WTC11 (cell line): ENCODE measurements at regions not wholly inside any gene's neighbourhood (a gene's known extent, or its start where the extent isn't known, plus 50 kb on each side); places are given as distances from the start of the nearest gene placed in this dataset.

ENCODE experiments used
- ATAC-seq: fragments of 200-7000 bp; cut with Tn5 transposase; 2 replicates; pipeline ENCODE4 v1.10.0; 2021; ENCODE audit warnings: mild to moderate bottlenecking, moderate library complexity
- CTCF ChIA-PET: fragments of 300-600 bp; sonication (Branson Sonifier 250); formaldehyde crosslinking; loops from one replicate; lab custom pipeline; 2021; ENCODE audit warnings: antibody characterized with exemption; lab: Charles Lee
- POLR2A ChIA-PET: fragments of 350-600 bp; sonication (Branson Sonifier 250); formaldehyde crosslinking; loops from one replicate; lab custom pipeline; 2021; ENCODE audit warnings: antibody characterized with exemption; lab: Charles Lee
- DNase-seq: peaks from one replicate; pipeline ENCODE4 v3.0.0; 2021; ENCODE audit warnings: low spot score
- H3K27ac Mint-ChIP-seq: 2 replicates; pipeline ENCODE4 v1.8.0; 2021; ENCODE audit warnings: mixed read lengths
- H3K27me3 Mint-ChIP-seq: 2 replicates; pipeline ENCODE4 v1.8.0; 2021; ENCODE audit warnings: low read depth, mild to moderate bottlenecking, moderate library complexity, mixed read lengths
- H3K36me3 Mint-ChIP-seq: 2 replicates; pipeline ENCODE4 v1.8.0; 2021; ENCODE audit warnings: mixed read lengths
- H3K4me1 Mint-ChIP-seq: 2 replicates; pipeline ENCODE4 v1.8.0; 2022; ENCODE audit warnings: mixed read lengths
- H3K4me3 Mint-ChIP-seq: 2 replicates; pipeline ENCODE4 v1.8.0; 2021; ENCODE audit warnings: mild to moderate bottlenecking, moderate library complexity, mixed read lengths
- H3K9me3 Mint-ChIP-seq: 2 replicates; pipeline ENCODE4 v1.8.0; 2021; ENCODE audit warnings: mixed read lengths
- AFF4 ChIP-seq: sonication (generic); formaldehyde crosslinking; IDR thresholded peaks from 2 replicates; pipeline ENCODE4 v1.8.1; 2023; ENCODE audit warnings: mild to moderate bottlenecking, missing genetic modification reagents, borderline replicate concordance
- ATF6 ChIP-seq: sonication (generic); formaldehyde crosslinking; IDR thresholded peaks from 2 replicates; pipeline ENCODE4 v1.8.1; 2023; ENCODE audit warnings: mild to moderate bottlenecking, missing genetic modification reagents
- ERG ChIP-seq: fragments of 250-450 bp; sonication (Bioruptor Pico); IDR thresholded peaks from 2 replicates; pipeline ENCODE4 v1.8.0; 2021; ENCODE audit warnings: mild to moderate bottlenecking
- FOXJ3 ChIP-seq: sonication (generic); formaldehyde crosslinking; IDR thresholded peaks from 2 replicates; pipeline ENCODE4 v1.9.0; 2021; ENCODE audit warnings: missing genetic modification reagents, mild to moderate bottlenecking, borderline replicate concordance
- FOXK1 ChIP-seq: sonication (generic); formaldehyde crosslinking; IDR thresholded peaks from 2 replicates; pipeline ENCODE4 v1.8.0; 2022; ENCODE audit warnings: mild to moderate bottlenecking, moderate library complexity, missing genetic modification reagents
- FOXP4 ChIP-seq: sonication (generic); formaldehyde crosslinking; IDR thresholded peaks from 2 replicates; pipeline ENCODE4 v1.8.0; 2022; ENCODE audit warnings: mild to moderate bottlenecking, missing genetic modification reagents
- IRF1 ChIP-seq: sonication (generic); formaldehyde crosslinking; IDR thresholded peaks from 2 replicates; pipeline ENCODE4 v1.8.0; 2023; ENCODE audit warnings: missing genetic modification reagents
- JUN ChIP-seq: sonication (generic); formaldehyde crosslinking; IDR thresholded peaks from 2 replicates; pipeline ENCODE4 v1.8.0; 2023; ENCODE audit warnings: mild to moderate bottlenecking, missing genetic modification reagents
- KAT7 ChIP-seq: sonication (generic); formaldehyde crosslinking; IDR thresholded peaks from 2 replicates; pipeline ENCODE4 v1.8.1; 2023; ENCODE audit warnings: missing genetic modification reagents, mild to moderate bottlenecking, borderline replicate concordance
- MAX ChIP-seq: sonication (generic); formaldehyde crosslinking; IDR thresholded peaks from 2 replicates; pipeline ENCODE4 v1.8.0; 2022; ENCODE audit warnings: mild to moderate bottlenecking, missing genetic modification reagents
- MLX ChIP-seq: sonication (generic); formaldehyde crosslinking; IDR thresholded peaks from 2 replicates; pipeline ENCODE4 v1.8.1; 2023; ENCODE audit warnings: mild to moderate bottlenecking, missing genetic modification reagents, moderate library complexity
- NR2C2 ChIP-seq: sonication (generic); formaldehyde crosslinking; IDR thresholded peaks from 2 replicates; pipeline ENCODE4 v1.8.0; 2022; ENCODE audit warnings: mild to moderate bottlenecking, missing genetic modification reagents
- OVOL2 ChIP-seq: fragments of 250-450 bp; sonication (Bioruptor Pico); IDR thresholded peaks from 2 replicates; pipeline ENCODE4 v1.9.0; 2021; ENCODE audit warnings: mild to moderate bottlenecking, borderline replicate concordance
- PRDM15 ChIP-seq: sonication (generic); formaldehyde crosslinking; IDR thresholded peaks from 2 replicates; pipeline ENCODE4 v1.8.0; 2022; ENCODE audit warnings: missing genetic modification reagents
- PREB ChIP-seq: sonication (generic); formaldehyde crosslinking; IDR thresholded peaks from 2 replicates; pipeline ENCODE4 v1.8.1; 2022; ENCODE audit warnings: mild to moderate bottlenecking, missing genetic modification reagents, moderate library complexity, borderline replicate concordance
- RORB ChIP-seq: fragments of 250-450 bp; sonication (Bioruptor Pico); IDR thresholded peaks from 2 replicates; pipeline ENCODE4 v1.9.0; 2021; ENCODE audit warnings: mild to moderate bottlenecking
- SMAD4 ChIP-seq: sonication (generic); formaldehyde crosslinking; IDR thresholded peaks from 2 replicates; pipeline ENCODE4 v1.8.0; 2022; ENCODE audit warnings: mild to moderate bottlenecking, missing genetic modification reagents
- ZBTB21 ChIP-seq: sonication (generic); formaldehyde crosslinking; IDR thresholded peaks from 2 replicates; pipeline ENCODE4 v1.8.1; 2023; ENCODE audit warnings: mild to moderate bottlenecking, missing genetic modification reagents, borderline replicate concordance
- ZNF219 ChIP-seq: sonication (generic); formaldehyde crosslinking; IDR thresholded peaks from 2 replicates; pipeline ENCODE4 v1.8.0; 2023; ENCODE audit warnings: missing genetic modification reagents, mild to moderate bottlenecking, borderline replicate concordance
- ZNF416 ChIP-seq: fragments of 250-450 bp; sonication (Bioruptor Pico); IDR thresholded peaks from 2 replicates; pipeline ENCODE4 v1.9.0; 2021; ENCODE audit warnings: mild to moderate bottlenecking, inconsistent platforms

- H3K27ac Mint-ChIP-seq, result no peak overlapping the region
- ChIA-PET POLR2A (no interaction called here), CTCF (no interaction called here)
- DNase-seq (no peak), ATAC-seq (no peak)
- no peaks in the 10 kb centered on the region for H3K4me1 Mint-ChIP-seq
- no peak overlapping the region for H3K4me3 Mint-ChIP-seq
- peaks cover 13% of the 10 kb centered on the region; the same call in 1 of the 2 replicates for H3K9me3 Mint-ChIP-seq
- TF ChIP-seq PRDM15 (no peak), MAX (CRISPR knock-in tag) (no peak), MLX (CRISPR knock-in tag) (no peak), PREB (CRISPR knock-in tag) (no peak), IRF1 (CRISPR knock-in tag) (no peak), ATF6 (CRISPR knock-in tag) (no peak), AFF4 (CRISPR knock-in tag) (no peak), FOXK1 (CRISPR knock-in tag) (no peak), RORB (no peak), ZBTB21 (CRISPR knock-in tag) (no peak), ZNF416 (CRISPR knock-in tag) (no peak), JUN (CRISPR knock-in tag) (no peak), SMAD4 (CRISPR knock-in tag) (no peak), ZNF219 (no peak), FOXJ3 (CRISPR knock-in tag) (no peak), ERG (CRISPR knock-in tag) (no peak), KAT7 (CRISPR knock-in tag) (no peak), OVOL2 (CRISPR knock-in tag) (no peak), FOXP4 (CRISPR knock-in tag) (no peak), NR2C2 (CRISPR knock-in tag) (no peak)
- no peaks in the 10 kb centered on the region for H3K27me3 Mint-ChIP-seq
- H3K36me3 Mint-ChIP-seq, result no peaks in the 10 kb centered on the region
Observed at GRCh38 chr2:12514631-12515437, 201.9 kb upstream of the TRIB2 start.
